Fibroblast of skin of scalp (primary cell): ENCODE measurements at regions not wholly inside any gene's neighbourhood (a gene's known extent, or its start where the extent isn't known, plus 50 kb on each side); places are given as distances from the start of the nearest gene placed in this dataset.

Experiments used
- DNase-seq: peaks from one replicate; pipeline ENCODE4 v3.0.0-alpha.2; 2013

DNA sequence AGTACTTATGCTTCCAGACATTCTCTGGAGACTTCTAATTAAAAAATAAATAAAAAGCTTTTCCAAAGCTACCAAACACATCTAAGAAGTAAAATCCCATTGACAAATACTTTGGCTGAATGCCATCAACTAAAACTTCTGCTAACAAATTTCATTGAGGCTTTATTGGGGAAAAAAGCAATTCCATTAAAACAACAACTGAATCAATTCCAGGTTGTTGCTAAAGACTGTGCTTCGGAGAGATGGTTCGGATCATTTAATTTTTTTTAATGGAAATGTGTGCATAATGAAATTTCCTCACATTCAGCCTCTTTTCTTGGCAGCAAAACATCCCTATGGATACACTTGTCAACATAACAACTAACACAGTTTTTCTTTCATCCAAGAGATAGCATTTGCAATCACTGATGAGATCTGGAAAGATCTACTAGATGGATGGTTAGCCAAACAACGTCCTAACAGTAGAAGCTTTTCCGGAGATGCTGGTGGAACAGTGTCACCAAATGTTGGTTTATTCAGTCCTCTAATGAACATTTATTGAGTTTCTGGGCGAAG is 446.1 kb upstream of the FAM98A start:
- DNase-seq, result no peak

DNA sequence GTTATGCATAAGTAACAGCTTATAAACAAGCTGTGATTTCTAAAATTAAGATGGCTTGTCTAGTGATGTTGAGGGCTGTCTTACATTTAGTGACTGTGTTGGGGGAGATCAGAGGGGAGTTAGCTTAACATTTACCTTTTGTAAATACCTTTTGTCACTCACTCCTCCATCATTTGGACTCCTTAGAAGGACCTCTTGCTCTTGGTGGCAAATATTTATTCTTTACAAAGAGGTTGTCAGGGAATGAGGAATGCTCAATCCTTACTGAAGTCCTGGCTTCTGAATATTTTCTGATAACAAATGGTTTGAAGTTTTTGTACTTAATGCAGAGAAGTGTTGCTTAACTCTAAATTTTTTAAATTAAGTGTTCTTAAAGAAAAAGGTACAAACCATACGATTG is 438.8 kb upstream of the FAM98A start:
- no peak for DNase-seq

DNA sequence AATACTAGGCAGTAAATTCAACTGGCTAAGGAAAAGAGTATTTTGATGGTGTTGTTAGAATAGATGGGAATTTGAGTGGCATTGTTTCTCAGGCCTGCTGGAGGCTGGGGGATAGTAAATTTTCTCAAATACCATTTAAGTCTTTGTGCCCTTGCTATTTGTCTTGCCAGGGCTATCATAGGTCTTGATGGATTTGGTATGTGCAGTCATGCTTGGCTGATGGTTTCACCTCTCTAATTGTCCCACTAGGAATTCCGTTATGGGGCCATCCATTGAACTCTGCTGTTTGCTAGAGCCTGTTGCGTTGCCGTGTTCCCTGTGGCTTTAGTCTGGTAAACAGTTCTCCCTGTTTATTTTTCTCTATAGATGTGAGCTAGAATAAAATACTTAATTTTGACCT is 438.1 kb upstream of the FAM98A start:
- no peak for DNase-seq

DNA sequence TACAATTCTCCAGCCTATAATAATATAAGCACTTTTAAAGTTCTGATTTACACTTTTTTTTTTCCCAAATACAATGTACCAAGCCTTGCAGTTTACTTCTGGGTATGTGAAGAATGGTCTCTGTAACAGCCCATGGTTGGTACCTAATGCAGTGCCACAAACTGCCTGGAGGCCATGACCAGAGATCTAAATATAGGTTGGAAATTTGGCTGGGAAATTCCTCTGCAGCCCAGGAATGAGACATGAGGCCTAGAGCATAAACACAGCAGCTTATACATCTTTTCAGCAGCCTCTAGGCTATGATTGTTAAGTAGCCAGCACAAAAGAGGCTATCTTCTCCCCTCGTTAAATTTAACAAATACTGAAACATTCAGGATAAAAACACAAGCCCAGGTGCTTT is 432.0 kb upstream of the FAM98A start:
- DNase-seq, result no peak

DNA sequence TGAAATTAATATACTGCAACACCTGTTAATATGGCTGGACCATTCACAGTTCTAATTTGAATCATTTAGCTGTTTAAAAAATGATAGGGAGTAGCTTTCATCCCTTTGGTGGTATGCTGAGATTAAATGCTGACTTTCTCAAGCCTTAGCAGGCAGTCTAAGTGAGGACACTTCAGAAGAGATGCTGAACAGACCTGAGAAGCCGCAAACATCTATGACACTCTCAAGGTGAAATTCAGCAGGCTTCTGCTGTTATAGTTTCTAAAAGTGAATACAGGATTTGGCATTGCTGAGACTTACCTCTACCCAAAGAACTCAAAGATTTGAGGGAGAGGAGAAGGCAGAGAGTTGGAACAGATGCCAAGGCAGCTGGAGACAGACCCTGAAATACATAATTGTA is 431.2 kb upstream of the FAM98A start:
- no peak for DNase-seq

DNA sequence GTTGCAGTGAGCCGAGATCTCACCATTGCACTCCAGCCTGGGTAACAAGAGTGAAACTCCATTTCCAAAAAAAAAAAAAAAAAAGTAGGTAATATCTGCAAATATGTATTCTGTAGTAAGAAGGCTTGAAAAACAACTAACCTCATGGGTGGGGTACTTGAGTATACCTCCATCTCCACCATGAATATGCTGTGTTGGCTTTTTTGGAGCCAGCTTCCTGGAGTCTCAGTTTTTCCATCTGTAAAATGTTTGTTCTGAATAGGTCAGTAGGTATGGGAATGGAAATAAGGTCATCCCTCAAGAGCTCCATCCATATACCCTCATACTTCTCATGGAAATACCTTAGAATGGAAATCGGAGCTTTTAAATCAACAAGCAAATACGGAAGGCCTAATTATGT is 430.0 kb upstream of the FAM98A start:
- DNase-seq, result no peak

DNA sequence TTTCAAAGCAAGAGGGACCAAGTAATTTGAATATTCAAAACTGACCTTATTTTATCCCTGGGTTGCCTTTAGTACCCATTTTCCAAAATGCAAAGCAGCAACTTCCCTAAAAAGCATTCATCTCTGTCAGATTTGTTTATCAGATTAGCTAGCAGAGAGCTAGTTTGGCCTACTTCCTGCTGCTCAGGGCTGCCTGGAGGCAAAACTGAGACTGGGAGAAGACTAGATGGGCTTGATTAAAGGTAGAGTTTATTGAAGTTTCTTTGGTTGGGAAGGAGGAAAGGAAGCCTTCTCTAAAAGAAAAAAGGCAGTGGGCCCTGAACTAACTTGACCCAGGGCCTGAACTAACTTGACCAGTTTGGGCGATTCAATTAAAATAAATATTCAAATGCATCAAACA is 426.1 kb upstream of the FAM98A start:
- no peak for DNase-seq

DNA sequence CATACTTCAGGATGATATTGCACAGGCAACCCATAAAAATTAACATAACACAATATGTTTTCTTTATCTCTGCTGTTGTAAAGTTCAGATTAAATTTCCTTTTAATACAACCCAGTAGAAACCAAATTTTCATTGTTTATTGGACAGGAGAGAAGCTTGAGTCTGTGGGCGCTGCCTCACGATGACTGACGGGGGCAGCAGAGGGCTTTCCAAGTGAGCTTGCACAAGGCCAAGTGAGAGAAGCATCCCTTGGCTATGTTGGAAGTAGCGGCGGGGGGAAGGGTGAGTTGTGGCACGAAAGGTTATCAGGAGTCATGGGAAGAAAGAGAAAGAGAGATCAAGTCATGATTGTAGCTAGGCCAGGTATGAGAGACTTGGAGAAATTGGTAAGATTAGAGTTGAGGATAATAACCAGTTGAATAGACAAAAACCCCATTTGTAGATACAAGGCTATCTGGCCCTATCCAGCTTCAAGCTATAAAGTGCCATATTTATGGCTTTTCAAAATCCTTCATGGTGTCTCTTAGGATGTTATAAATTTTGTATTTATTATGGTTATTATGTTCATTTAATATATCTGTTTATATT is 413.7 kb upstream of the FAM98A start:
- DNase-seq, result peak; percentile 51

DNA sequence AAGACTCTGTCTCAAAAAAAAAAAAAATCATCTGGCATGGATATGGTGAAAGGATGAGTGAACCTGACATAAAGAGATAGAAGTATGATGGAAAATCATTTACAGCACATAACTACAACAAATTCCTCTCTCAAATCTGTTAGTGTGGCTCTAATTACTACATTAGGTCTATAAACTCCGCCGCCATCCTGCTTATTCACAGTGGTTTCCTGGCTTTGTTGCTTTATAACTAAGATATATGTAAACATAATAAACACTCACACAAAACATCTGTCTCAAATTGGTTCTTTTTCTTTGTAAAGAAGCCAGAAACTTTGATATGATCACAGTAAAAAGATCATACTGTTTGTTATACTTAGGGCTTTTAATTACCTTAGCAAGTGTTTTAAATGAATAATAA is 412.6 kb upstream of the FAM98A start:
- no peak for DNase-seq

DNA sequence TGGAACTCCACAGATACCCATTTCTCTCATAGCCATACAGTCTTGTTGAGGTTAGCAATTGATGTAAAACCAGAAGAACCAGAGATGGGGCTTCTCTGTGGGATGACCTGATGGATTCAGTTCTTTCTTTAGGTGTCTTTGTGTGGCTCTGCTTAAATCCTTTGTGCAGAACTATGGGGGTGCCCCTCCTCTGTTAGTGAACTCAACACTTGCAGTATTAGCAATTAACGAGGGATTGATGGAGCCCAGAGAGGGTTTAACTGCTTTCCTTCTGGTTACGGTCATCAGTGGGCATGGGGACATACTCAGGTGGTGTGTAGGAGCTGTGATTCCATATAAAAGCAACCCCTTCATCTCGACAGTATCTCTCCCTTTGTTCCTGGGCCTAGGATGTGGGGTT is 406.8 kb upstream of the FAM98A start:
- no peak for DNase-seq

DNA sequence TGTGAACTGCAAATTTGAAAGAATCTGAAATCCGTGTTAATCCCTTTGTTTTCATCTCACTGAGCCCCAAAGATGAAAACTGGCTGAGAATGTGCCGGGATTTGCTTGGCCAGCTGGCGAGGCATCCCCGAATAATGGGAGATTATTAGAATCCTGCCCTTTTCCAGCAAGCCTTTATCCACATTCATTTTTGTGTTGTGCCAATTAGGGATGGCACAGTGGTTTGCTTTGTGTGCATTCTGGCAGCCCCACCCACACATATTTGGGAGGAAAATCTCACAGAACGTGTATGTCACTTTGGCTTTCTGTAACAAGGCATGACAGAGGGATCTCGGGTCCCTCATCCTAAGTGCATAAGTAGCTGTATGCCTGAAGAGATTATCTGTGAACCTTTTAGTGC is 405.8 kb upstream of the FAM98A start:
- no peak for DNase-seq

DNA sequence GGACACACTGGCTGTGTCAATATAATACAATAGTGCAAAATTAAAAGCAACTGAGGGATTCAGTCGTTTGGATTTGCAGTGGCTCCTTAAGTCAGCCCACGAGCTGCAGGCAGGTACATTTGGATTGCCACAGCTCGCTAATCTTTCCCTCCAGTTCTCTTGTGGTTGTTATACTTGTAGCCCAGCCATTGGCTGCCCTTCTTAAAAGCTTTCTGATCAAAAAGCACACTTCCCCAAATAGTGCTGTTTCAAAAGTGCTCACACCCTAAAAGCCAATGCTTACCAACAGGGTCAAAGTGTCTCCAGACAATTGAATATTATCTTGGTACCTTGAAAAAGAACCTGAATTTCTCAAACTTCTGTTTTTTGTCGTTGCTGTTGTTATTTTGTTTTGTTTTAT is 404.7 kb upstream of the FAM98A start:
- DNase-seq, result no peak

DNA sequence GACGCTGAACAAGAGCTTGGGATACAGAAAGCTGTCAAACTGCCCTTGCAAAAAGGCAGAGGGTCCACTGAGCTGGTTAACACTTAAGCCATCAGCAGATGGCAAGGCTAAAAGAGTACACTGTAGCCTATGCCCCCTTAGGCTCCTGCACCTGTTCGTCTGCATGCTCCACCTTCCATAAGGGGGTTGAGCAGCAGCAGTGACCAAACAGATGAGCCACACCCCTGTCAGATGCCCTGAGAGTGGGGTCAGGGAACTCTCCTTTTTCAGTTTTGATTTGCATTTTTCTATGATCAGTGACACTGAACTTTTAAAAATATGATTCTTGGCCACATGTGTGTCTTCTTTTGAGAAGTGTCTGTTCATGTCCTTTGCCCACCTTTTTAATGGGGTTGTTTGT is 402.5 kb upstream of the FAM98A start:
- no peak for DNase-seq

DNA sequence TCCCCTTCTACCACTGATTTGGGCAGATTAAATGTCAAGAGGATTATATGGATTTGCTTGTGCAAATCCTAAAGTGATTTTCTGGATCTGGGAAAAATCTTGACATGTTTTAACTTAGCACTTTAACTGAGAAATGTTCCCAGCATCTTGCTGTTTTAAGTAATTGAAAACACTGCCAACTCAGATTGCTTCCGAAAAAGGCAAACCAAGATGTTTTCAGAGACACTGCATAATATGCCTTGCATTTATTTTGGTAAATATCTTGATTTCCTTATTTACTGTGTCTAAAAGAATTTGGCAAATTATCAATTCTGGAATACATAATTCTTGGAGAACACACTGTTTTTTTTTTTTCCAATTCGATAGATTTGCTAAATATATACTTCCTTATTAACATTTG is 385.0 kb upstream of the FAM98A start:
- no peak for DNase-seq

DNA sequence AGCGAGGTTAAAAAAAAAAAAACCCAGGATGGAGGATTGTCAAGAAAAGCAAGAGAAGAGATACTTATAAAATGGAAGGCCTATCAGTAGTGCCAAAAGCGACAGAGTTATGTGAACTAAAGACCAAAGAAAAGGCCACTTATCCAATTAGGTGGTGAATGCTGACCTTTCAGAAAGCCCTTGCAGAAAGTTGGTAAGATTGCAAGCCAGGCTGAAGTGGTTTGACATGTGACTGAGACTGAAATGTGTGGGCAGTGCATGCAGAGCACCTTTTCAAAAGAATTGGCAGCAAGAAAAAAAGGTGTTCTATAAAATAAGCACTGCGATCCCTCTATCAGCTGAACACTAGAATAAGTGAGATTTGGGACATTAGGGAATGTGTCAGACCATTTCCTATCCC is 379.4 kb upstream of the FAM98A start:
- no peak for DNase-seq

DNA sequence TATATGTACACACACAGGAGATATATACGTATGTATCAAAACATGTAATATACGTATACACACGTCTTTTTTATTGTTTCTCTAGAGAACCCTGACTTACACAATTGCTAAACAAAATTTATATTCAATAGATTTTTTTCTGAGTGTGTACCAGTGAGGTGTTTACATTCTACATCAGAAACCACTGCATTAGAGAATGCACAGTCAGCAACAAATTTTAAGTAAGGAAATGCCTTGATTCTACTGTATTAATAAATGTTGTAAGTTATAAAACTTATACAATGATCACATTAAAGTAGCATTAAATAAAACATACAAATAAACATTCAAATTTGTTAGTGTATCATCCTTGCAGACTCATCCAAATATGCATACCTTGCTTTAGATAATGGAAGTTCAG is 376.4 kb upstream of the FAM98A start:
- no peak for DNase-seq

DNA sequence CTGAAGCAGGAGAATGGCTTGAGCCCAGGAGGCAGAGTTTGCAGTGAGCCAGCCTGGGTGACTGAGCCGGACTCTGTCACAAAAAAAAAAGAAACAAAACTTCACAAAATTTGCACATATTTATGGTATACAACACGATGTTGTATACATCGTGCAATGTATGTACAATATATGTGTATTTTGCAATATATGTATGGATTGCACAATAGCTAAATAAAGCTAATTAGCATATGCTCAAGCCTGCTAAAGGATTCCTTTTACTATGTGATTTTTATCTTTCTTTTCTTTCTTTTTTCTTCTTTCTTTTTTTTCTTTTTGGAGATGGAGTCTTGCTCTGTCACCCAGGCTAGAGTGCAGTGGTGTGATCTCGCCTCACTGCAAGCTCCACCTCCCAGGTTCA is 368.0 kb upstream of the FAM98A start:
- no peak for DNase-seq

DNA sequence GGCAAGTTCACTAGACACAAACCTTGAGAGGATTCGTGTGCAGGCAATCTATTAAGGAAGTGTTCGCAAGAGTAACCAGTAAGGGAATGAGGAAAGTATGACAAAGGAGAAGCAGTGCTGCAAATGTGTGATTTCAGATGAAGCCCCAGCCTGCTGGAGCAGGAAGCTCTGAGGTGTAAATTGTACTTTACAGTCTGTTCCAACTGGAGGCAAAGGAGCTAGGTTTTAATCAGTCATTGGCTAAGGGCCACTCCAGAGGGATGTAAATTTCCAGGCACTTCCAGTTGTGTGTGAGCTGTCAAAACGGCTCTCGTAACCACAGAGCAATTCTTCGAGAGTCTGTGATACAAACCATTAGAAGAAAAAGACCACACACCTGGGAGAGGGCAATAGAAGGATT is 359.5 kb upstream of the FAM98A start:
- no peak for DNase-seq

DNA sequence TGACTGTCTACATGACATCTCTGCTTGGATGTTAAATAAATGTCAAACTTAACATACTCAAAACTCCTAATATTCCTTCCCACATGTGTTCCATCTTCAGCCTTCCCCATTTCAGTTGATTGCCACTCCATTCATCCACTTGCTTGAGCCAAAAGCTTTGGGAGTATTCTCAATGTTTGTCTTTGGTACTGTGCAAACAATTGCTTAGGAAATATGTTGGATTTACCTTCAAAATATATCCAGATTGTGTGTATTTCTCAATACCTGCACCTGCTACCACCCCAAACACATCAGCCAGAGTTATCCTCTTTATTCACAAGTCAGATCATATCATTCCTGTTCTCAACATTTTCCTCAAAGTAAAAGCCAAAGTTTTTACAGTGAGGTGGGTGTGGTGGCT is 350.3 kb upstream of the FAM98A start:
- DNase-seq, result no peak

DNA sequence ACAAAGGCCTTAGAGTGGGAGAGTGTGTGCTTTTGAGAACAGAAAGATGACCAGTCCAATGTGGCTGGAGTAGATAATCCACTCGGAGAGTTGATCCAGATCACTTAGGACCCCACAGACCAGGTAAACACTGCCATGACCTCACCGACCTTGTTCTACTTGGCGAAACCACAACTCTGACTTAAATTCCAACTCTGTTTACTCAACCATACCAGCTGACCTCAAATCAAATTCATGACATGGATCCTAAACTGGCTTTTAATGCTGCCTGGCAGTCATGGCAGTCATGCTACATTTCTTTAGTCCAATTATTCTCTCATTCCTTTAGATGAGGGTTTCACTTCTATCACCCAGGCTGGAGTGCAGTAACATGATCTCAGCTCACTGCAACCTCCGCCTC is 347.1 kb upstream of the FAM98A start:
- DNase-seq, result no peak

DNA sequence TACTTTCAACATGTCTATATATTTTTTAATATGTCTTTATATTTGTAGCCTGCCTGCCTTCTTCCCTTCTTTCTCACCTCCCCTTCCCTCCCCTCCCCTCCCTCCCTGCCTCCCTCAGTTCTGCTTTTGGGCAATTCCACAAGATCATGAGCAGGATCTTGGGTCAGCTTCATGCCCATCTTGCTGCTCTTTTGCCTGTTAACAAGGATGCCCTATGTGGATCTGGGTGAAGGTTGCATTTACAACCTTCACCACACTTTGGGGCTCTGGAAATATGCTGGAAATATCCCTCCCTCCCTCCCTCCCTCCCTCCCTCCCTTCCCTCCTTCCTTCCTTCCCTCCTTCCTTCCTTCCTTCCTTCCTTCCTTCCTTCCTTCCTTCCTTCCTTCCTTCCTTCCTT is 334.1 kb upstream of the FAM98A start:
- no peak for DNase-seq

DNA sequence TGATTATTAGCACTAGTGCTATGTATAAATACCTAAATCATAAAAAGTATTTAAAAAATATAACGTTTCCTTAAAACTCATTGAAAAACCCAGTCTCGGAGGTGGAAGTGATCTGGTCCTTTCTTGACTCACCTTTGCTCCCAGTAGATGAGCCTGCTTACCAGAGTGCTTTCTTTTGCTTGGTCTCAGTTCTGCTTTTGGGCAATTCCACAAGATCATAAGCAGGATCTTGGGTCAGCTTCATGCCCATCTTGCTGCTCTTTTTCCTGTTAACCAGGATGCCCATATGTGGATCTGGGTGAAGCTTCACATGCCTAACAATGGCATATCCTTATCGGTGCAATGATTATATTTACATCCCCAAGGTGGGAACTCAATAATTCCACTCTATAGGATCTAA is 332.1 kb upstream of the FAM98A start:
- no peak for DNase-seq

DNA sequence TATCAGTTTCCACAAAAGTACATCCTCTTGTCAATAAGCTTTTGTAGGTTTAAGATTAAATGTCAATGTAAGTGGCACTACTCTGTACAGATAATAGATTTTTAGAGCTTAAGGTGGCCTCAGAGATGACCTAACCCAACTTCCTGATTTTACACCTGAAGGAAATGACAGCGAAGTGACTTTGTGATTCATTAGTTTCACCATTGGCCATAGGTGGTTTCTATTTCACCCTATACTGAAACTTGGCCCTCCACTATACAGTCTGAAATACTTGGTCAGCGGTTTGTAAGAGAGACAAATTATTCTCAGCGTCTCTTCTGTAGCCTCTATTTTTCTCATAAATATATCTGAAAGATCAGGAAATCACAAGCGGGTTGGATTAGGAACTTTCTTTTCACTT is 330.4 kb upstream of the FAM98A start:
- no peak for DNase-seq

DNA sequence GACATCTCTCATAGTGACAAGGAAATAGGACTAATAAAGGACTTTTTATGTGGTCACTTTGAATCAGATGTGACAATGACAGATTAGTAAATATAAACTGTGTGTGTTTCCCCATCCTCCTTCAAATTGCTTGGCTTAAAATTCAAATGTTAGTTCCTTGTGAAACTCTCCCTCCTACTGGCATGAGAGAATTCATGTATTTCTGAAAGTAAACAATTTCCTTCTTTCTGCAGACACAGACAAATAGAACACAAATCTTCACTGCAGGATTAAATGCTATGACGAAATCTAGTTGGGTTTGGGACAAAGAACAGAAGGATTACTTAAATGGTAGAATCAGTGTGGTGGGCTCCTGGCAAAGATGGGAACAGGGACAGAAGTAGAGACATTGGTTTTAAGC is 328.7 kb upstream of the FAM98A start:
- DNase-seq, result no peak

DNA sequence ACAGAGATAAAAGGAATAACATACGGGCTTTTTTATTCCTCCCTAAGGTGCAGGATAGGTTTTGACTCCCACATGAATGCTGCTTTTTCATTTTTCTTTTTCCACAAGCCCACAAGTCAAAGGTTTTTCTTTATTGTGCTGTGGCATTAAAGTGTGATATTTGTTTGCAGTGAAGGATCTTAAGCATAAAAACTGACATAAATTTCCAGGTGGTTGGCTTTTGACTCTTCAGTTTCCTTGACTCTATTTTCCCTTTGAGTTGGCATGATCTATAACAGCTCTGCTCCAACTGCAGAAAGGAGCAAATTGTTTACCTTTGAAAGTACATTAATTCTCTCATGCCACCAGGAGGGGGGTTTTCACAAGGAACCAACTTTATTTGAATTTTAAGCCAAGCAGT is 326.2 kb upstream of the FAM98A start:
- DNase-seq, result no peak
